DND-41 (cell line): ENCODE measurements at regions not wholly inside any gene's neighbourhood (a gene's known extent, or its start where the extent isn't known, plus 50 kb on each side); places are given as distances from the start of the nearest gene placed in this dataset.

Experiments used
- CTCF ChIP-seq: IDR thresholded peaks from 2 replicates; pipeline ENCODE4 v1.5.1; 2012; ENCODE audit warnings: borderline replicate concordance, low read length, moderate library complexity, mild to moderate bottlenecking; ENCODE audit not compliant: poor library complexity, severe bottlenecking; ENCODE audit errors: extremely low read depth
- EZH2 ChIP-seq: IDR thresholded peaks from 3 replicates; pipeline ENCODE4 v1.6.1; 2012; ENCODE audit warnings: borderline replicate concordance, low read depth, mild to moderate bottlenecking, moderate library complexity, low read length, inconsistent platforms; ENCODE audit not compliant: severe bottlenecking

- TF ChIP-seq CTCF = no peak
- TF ChIP-seq EZH2 = no peak
Observed at GRCh38 chr5:124157320-124157719, 589.1 kb downstream of the ZNF608 start.
